HCT116 (cell line): ENCODE measurements at regions not wholly inside any gene's neighbourhood (a gene's known extent, or its start where the extent isn't known, plus 50 kb on each side); places are given as distances from the start of the nearest gene placed in this dataset.

Experiments used
- ATAC-seq: fragments of 200-7000 bp; cut with Tn5 transposase; 2 replicates; pipeline ENCODE4 v1.9.1; 2020; ENCODE audit warnings: mild to moderate bottlenecking, moderate library complexity
- BruUV-seq: library from RNA; stranded (reverse); fragments of 400-500 nt; replicated peaks from 2 replicates; lab custom pipeline; 2021; lab: Mats Ljungman, UMichigan
- CTCF ChIA-PET: fragments of 300-600 bp; sonication (Branson Sonifier 250); formaldehyde crosslinking; loops from one replicate; lab custom pipeline; 2021; ENCODE audit warnings: antibody characterized with exemption; lab: Charles Lee
- POLR2A ChIA-PET: fragments of 300-600, 350-600 bp; sonication (Branson Sonifier 250); formaldehyde crosslinking; loops from one replicate; lab custom pipeline; 2021; ENCODE audit warnings: antibody characterized with exemption; lab: Charles Lee
- RAD21 ChIA-PET, 2 experiments: fragments of 300-600 bp; sonication (Branson Sonifier 250); formaldehyde crosslinking; loops; one replicate each; lab custom pipeline; 2023; ENCODE audit warnings: low total read pairs in 2 of 2; ENCODE audit not compliant: uncharacterized antibody in 2 of 2, unreplicated experiment in 2 of 2, low non-redundant PET in 1 of 2; lab: Charles Lee
- DNase-seq: peaks from one replicate; pipeline ENCODE4 v3.0.0-alpha.2; 2010; ENCODE audit warnings: low read depth, low spot score
- H2AFZ ChIP-seq: fragments of 200-600 bp; shearing (Covaris generic), sonication (generic); 2 replicates; pipeline ENCODE4 v1.6.1; 2017; ENCODE audit warnings: low read depth, mixed run types, mixed read lengths, antibody characterized with exemption, low read length; ENCODE audit not compliant: poor library complexity, severe bottlenecking
- H3K27ac ChIP-seq: 2 replicates; pipeline ENCODE4 v1.5.1; 2012; ENCODE audit warnings: low read depth, low read length
- H3K27me3 ChIP-seq: fragments of 200-600 bp; sonication (generic); 2 replicates; pipeline ENCODE4 v1.6.1; 2016; ENCODE audit warnings: mixed run types, low read length, mixed read lengths; ENCODE audit not compliant: insufficient read depth
- H3K36me3 ChIP-seq, 2 experiments: fragments of 200-500 bp in 1 of 2; fragments of 200-600 bp in 1 of 2; sonication (Bioruptor generic) in 1 of 2; sonication (generic) in 1 of 2; 2 replicates each; pipeline versions ENCODE4 v1.5.1 to v1.6.1; 2014 to 2016; ENCODE audit warnings: low read length in 2 of 2, inconsistent platforms in 1 of 2, mixed read lengths in 1 of 2, mixed run types in 1 of 2; ENCODE audit not compliant: insufficient read depth in 2 of 2, control insufficient read depth in 1 of 2
- H3K4me1 ChIP-seq, 2 experiments: fragments of 200-600 bp in 1 of 2; sonication (generic) in 1 of 2; 2 replicates each; pipeline versions ENCODE4 v1.5.1 to v1.6.1; 2012 to 2017; ENCODE audit warnings: low read length in 2 of 2, inconsistent platforms in 1 of 2, mild to moderate bottlenecking in 1 of 2, mixed read lengths in 1 of 2, mixed run types in 1 of 2, moderate library complexity in 1 of 2; ENCODE audit not compliant: insufficient read depth in 2 of 2, control insufficient read depth in 1 of 2
- H3K4me2 ChIP-seq: fragments of 200-600 bp; sonication (generic); 2 replicates; pipeline ENCODE4 v1.6.1; 2017; ENCODE audit warnings: mixed run types, low read length, mixed read lengths
- H3K4me3 ChIP-seq, 2 experiments: fragments of 200-600 bp in 1 of 2; sonication (generic) in 1 of 2; replicated peaks in 1 of 2; 2 replicates each; pipeline ENCODE4 v1.5.1; 2011 to 2016; ENCODE audit warnings: low read length in 2 of 2, control low read depth in 1 of 2, low read depth in 1 of 2, mild to moderate bottlenecking in 1 of 2, mixed read lengths in 1 of 2, mixed run types in 1 of 2
- H3K79me2 ChIP-seq: fragments of 200-600 bp; sonication (generic); 2 replicates; pipeline ENCODE4 v1.6.1; 2017; ENCODE audit warnings: mild to moderate bottlenecking, mixed run types, low read length, moderate library complexity, mixed read lengths; ENCODE audit not compliant: insufficient read depth
- H3K9ac ChIP-seq: fragments of 200-600 bp; sonication (generic); 2 replicates; pipeline ENCODE4 v1.6.1; 2016; ENCODE audit warnings: low read length, mixed read lengths
- H3K9me2 ChIP-seq: fragments of 200-600 bp; sonication (generic), shearing (Covaris generic); 2 replicates; pipeline ENCODE4 v1.6.1; 2017; ENCODE audit warnings: mixed run types, mild to moderate bottlenecking, moderate library complexity; ENCODE audit not compliant: insufficient read depth
- H3K9me3 ChIP-seq, 2 experiments: fragments of 200-500 bp in 1 of 2; fragments of 200-600 bp in 1 of 2; sonication (Bioruptor generic) in 1 of 2; sonication (generic) in 1 of 2; 2 replicates each; pipeline ENCODE4 v1.6.1; 2014 to 2017; ENCODE audit warnings: low read length in 2 of 2, mixed read lengths in 2 of 2, inconsistent platforms in 1 of 2, low read depth in 1 of 2, mild to moderate bottlenecking in 1 of 2, mixed run types in 1 of 2, moderate library complexity in 1 of 2; ENCODE audit not compliant: control insufficient read depth in 1 of 2, insufficient read depth in 1 of 2
- H4K20me1 ChIP-seq: fragments of 200-600 bp; sonication (generic), shearing (Covaris generic); 2 replicates; pipeline ENCODE4 v1.6.1; 2017; ENCODE audit warnings: mixed run types, mild to moderate bottlenecking, moderate library complexity; ENCODE audit not compliant: insufficient read depth
- CBX3 ChIP-seq: IDR thresholded peaks from 2 replicates; pipeline ENCODE4 v1.6.1; 2012; ENCODE audit warnings: low read depth
- CEBPB ChIP-seq: IDR thresholded peaks from 2 replicates; pipeline ENCODE4 v1.6.1; 2012; ENCODE audit warnings: low read depth
- ELF1 ChIP-seq: IDR thresholded peaks from 2 replicates; pipeline ENCODE4 v1.6.1; 2012; ENCODE audit warnings: low read depth, borderline replicate concordance
- EZH2 ChIP-seq: fragments of 200-600 bp; sonication (generic); IDR thresholded peaks from 2 replicates; pipeline ENCODE4 v1.6.1; 2017; ENCODE audit warnings: antibody characterized with exemption, mixed run types
- EZH2phosphoT487 ChIP-seq: fragments of 200-600 bp; IDR thresholded peaks from 2 replicates; pipeline ENCODE4 v1.6.1; 2018; ENCODE audit warnings: antibody characterized with exemption, borderline replicate concordance
- FOSL1 ChIP-seq: IDR thresholded peaks from 2 replicates; pipeline ENCODE4 v1.6.1; 2012; ENCODE audit warnings: low read depth
- JUND ChIP-seq: IDR thresholded peaks from 2 replicates; pipeline ENCODE4 v1.6.1; 2012
- MAX ChIP-seq: IDR thresholded peaks from 2 replicates; pipeline ENCODE4 v1.6.1; 2012
- POLR2A ChIP-seq: IDR thresholded peaks from 2 replicates; pipeline ENCODE4 v1.7.0; 2011; ENCODE audit warnings: borderline replicate concordance; ENCODE audit not compliant: insufficient read depth, insufficient read length; ENCODE audit errors: extremely low read depth
- POLR2AphosphoS5 ChIP-seq: IDR thresholded peaks from 2 replicates; pipeline ENCODE4 v1.6.1; 2011; ENCODE audit warnings: mild to moderate bottlenecking, low read depth, low read length, moderate library complexity
- RAD21 ChIP-seq: IDR thresholded peaks from 2 replicates; pipeline ENCODE4 v1.6.1; 2012; ENCODE audit warnings: low read depth, mild to moderate bottlenecking
- SIN3A ChIP-seq: IDR thresholded peaks from 2 replicates; pipeline ENCODE4 v1.6.1; 2012; ENCODE audit warnings: low read depth
- SP1 ChIP-seq: IDR thresholded peaks from 2 replicates; pipeline ENCODE4 v1.6.1; 2012; ENCODE audit warnings: low read depth
- SRF ChIP-seq: IDR thresholded peaks from 2 replicates; pipeline ENCODE4 v1.6.1; 2012; ENCODE audit warnings: low read depth
- TCF7L2 ChIP-seq: IDR thresholded peaks from 2 replicates; pipeline ENCODE4 v1.7.0; 2011; ENCODE audit warnings: borderline replicate concordance, inconsistent platforms; ENCODE audit not compliant: insufficient read depth, insufficient read length; ENCODE audit errors: extremely low read depth
- ZFX ChIP-seq: fragments of 450-650 bp; IDR thresholded peaks from 2 replicates; pipeline ENCODE4 v1.6.1; 2017
- ZNF274 ChIP-seq: fragments of 200-500 bp; sonication (Bioruptor generic); IDR thresholded peaks from 2 replicates; pipeline ENCODE4 v1.6.1; 2014; ENCODE audit warnings: mild to moderate bottlenecking, low read depth, low read length, inconsistent platforms
- intact Hi-C: fragments of 100-400 bp; cut with micrococcal nuclease; formaldehyde crosslinking; loops from 2 replicates; pipeline ENCODE4 v1.10.0; 2022
- TF ChIP-seq, protein P1 (sequence below), 3 experiments: fragments of 200-600 bp in 1 of 3; sonication (generic) in 1 of 3; IDR thresholded peaks in 2 of 3; conservative IDR thresholded peaks in 1 of 3; 2 replicates each; pipeline ENCODE4 v1.5.1; 2012 to 2017; ENCODE audit warnings: low read depth in 2 of 3, low read length in 2 of 3, antibody characterized with exemption in 1 of 3, borderline replicate concordance in 1 of 3, control low read depth in 1 of 3, mild to moderate bottlenecking in 1 of 3, mixed read lengths in 1 of 3, mixed run types in 1 of 3, moderate library complexity in 1 of 3; ENCODE audit not compliant: insufficient read depth in 1 of 3
- TF ChIP-seq, protein P2 (sequence below): IDR thresholded peaks from 2 replicates; pipeline ENCODE4 v1.6.1; 2012
- TF ChIP-seq, protein P3 (sequence below): IDR thresholded peaks from 2 replicates; pipeline ENCODE4 v1.6.1; 2012; ENCODE audit warnings: low read depth

DNA sequence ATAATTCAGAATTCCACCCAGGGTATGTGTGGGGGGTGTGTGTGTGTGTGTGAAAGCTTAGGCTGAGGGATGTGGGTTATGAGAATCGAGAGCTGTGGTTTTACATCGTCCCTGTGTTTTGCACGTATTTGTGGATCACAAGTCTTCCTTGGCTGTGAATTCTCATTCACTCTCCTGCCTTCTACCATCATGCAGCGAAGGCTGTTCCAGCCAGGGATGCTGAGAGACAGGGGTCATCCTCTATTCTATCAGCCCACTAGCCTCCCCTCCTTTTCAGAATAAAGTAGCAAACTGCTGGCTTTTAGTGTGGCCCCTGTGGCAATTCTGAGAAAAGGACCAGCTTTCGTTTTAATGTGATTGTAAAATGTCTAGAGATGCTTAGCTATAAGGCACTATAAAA is 460.6 kb upstream of the NR2F2 start:
- Histone ChIP-seq H3K79me2 (no peaks in the 10 kb centered on the region), H3K4me1 (peaks cover 0 to 7% of the 10 kb centered on the region in 2 experiments; a peak in 1 of 4 replicates), H3K36me3 (no peaks in the 10 kb centered on the region), H4K20me1 (no peaks in the 10 kb centered on the region), H3K27me3 (no peaks in the 10 kb centered on the region), H2AFZ (no peak overlapping the region), H3K9me3 (no peaks in the 10 kb centered on the region), H3K9ac (no peak overlapping the region), H3K27ac (no peak overlapping the region), H3K9me2 (no peaks in the 10 kb centered on the region), H3K4me2 (no peak overlapping the region), H3K4me3 (no peak overlapping the region)
- ATAC-seq (no peak), DNase-seq (no peak)
- intact Hi-C loops = no loop called here
- ChIA-PET POLR2A (no interaction called here), CTCF (no interaction called here), RAD21 (no interaction called here)
- no TSS peak for BruUV-seq
- TF ChIP-seq RAD21 (no peak), POLR2AphosphoS5 (no peak), ZFX (no peak), EZH2 (no peak), SRF (no peak), CBX3 (no peak), FOSL1 (no peak), CEBPB (no peak), POLR2A (no peak), SIN3A (no peak), SP1 (no peak), TCF7L2 (no peak), ELF1 (no peak), ZNF274 (no peak), EZH2phosphoT487 (no peak), MAX (no peak), JUND (no peak)
- TF ChIP-seq, protein P1, sequence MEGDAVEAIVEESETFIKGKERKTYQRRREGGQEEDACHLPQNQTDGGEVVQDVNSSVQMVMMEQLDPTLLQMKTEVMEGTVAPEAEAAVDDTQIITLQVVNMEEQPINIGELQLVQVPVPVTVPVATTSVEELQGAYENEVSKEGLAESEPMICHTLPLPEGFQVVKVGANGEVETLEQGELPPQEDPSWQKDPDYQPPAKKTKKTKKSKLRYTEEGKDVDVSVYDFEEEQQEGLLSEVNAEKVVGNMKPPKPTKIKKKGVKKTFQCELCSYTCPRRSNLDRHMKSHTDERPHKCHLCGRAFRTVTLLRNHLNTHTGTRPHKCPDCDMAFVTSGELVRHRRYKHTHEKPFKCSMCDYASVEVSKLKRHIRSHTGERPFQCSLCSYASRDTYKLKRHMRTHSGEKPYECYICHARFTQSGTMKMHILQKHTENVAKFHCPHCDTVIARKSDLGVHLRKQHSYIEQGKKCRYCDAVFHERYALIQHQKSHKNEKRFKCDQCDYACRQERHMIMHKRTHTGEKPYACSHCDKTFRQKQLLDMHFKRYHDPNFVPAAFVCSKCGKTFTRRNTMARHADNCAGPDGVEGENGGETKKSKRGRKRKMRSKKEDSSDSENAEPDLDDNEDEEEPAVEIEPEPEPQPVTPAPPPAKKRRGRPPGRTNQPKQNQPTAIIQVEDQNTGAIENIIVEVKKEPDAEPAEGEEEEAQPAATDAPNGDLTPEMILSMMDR (IDR thresholded peaks at IDR 0.05 in 2 of 3, conservative IDR thresholded peaks at IDR 0.05 in 1 of 3; ENCODE audit: borderline replicate concordance in 1 of 3, insufficient read depth in 1 of 3, low read depth in 2 of 3, low read length in 2 of 3) = no peak
- TF ChIP-seq, protein P2, sequence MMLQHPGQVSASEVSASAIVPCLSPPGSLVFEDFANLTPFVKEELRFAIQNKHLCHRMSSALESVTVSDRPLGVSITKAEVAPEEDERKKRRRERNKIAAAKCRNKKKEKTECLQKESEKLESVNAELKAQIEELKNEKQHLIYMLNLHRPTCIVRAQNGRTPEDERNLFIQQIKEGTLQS = no peak
- TF ChIP-seq, protein P3, sequence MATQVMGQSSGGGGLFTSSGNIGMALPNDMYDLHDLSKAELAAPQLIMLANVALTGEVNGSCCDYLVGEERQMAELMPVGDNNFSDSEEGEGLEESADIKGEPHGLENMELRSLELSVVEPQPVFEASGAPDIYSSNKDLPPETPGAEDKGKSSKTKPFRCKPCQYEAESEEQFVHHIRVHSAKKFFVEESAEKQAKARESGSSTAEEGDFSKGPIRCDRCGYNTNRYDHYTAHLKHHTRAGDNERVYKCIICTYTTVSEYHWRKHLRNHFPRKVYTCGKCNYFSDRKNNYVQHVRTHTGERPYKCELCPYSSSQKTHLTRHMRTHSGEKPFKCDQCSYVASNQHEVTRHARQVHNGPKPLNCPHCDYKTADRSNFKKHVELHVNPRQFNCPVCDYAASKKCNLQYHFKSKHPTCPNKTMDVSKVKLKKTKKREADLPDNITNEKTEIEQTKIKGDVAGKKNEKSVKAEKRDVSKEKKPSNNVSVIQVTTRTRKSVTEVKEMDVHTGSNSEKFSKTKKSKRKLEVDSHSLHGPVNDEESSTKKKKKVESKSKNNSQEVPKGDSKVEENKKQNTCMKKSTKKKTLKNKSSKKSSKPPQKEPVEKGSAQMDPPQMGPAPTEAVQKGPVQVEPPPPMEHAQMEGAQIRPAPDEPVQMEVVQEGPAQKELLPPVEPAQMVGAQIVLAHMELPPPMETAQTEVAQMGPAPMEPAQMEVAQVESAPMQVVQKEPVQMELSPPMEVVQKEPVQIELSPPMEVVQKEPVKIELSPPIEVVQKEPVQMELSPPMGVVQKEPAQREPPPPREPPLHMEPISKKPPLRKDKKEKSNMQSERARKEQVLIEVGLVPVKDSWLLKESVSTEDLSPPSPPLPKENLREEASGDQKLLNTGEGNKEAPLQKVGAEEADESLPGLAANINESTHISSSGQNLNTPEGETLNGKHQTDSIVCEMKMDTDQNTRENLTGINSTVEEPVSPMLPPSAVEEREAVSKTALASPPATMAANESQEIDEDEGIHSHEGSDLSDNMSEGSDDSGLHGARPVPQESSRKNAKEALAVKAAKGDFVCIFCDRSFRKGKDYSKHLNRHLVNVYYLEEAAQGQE = no peak
